HG03432 (cell line): ENCODE measurements at regions not wholly inside any gene's neighbourhood (a gene's known extent, or its start where the extent isn't known, plus 50 kb on each side); places are given as distances from the start of the nearest gene placed in this dataset.
"Not testable (repeated sequence)": the region's sequence is repeated elsewhere in the genome, so short reads cannot be mapped to it uniquely, and the experiment has no call there.

Source experiments
- ATAC-seq: cut with Tn5 transposase; IDR thresholded peaks from one replicate; pipeline ENCODE4 v1.9.1; 2021; ENCODE audit warnings: mild to moderate bottlenecking, moderate library complexity; ENCODE audit not compliant: unreplicated experiment

- ATAC-seq, result no peak
These were observed 438.8 kb downstream of the CHL1 start for GRCh38 chr3:635393-635792.

DNA sequence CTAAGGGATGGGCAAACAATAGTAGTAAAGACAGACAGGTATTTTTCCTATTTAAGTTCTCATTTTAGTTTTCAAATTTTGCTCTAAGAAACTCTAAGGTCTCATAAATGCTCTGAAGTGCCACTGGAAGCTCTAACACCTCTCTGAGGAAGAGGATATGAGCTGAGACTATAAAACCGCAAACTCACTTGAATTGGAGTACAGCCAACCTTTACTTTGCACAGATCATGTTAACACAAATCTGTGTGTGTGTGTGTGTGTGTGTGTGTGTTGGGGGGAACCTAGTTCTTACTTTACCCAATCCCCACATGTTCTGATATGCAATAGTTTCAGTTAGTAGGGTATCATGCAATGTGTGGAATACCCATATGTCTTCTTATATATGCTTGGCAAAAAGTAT is 446.8 kb downstream of the CHL1 start:
- ATAC-seq, result no peak

- ATAC-seq, result no peak
These were observed 437.0 kb upstream of the CNTN6 start for GRCh38 chr3:655824-656223.

DNA sequence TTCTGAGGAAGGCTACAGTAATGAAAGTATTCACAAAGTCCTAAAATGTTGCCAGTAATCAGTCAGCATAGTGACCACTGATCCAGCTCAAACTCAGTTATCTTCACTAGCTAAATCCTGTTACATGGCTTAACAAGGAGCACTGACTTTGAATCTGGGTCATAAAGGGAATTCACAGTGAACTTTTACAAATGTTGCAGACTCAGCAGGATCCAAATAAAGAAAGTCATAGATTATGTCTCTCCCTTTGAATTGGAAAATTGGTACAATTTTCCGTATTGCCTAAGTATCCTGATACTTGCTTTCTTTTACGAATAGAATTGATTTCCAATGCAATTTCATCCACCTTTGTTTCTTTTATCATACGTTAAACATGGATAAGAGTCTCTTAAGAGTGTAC is 431.5 kb upstream of the CNTN6 start:
- ATAC-seq, result no peak

DNA sequence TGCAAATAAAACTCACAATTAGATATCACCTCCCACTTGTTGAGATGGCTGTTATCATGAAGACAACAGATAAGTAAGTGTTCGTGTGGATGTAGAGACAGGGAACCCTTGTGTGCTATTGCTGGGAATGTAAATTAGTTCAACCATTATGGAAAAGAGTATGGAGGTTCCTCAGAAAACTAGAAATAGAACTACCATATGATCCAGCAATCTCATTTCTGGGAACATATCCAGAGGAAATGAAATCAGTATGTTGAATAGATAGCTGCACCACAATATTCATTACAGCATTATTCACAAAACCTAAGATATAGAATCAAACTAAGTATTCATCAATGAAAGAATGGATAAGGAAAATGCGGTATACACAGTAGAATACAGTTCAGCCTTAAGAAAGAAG is 418.7 kb upstream of the CNTN6 start:
- ATAC-seq, result no peak

DNA sequence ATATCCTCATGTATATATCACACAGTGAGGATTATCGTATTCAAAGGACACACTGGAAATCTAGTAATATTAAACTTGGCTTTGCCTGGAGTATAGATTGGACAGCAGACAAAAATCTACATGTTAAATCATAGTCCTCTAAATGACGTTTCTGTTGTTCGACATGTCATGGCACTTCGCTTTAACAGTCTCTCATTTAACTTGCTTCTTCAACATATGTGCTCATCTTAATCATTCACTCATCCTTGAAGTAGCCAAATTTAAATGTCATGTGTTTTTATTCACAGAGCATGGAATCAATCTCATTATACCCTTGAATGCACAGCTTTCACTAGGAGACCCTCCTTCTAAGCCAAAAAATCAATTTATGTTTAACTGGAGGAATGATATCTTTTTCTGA is 417.0 kb upstream of the CNTN6 start:
- ATAC-seq, result no peak

- ATAC-seq, result no peak
These were observed 409.1 kb upstream of the CNTN6 start for GRCh38 chr3:683770-684169.

GRCh38 chr3:690770-691169 is 402.1 kb upstream of the CNTN6 start:
- ATAC-seq, result no peak

GRCh38 chr3:700514-700913 is 392.3 kb upstream of the CNTN6 start:
- no peak for ATAC-seq

- ATAC-seq, result no peak
These were observed 385.8 kb upstream of the CNTN6 start for GRCh38 chr3:707041-707440.

DNA sequence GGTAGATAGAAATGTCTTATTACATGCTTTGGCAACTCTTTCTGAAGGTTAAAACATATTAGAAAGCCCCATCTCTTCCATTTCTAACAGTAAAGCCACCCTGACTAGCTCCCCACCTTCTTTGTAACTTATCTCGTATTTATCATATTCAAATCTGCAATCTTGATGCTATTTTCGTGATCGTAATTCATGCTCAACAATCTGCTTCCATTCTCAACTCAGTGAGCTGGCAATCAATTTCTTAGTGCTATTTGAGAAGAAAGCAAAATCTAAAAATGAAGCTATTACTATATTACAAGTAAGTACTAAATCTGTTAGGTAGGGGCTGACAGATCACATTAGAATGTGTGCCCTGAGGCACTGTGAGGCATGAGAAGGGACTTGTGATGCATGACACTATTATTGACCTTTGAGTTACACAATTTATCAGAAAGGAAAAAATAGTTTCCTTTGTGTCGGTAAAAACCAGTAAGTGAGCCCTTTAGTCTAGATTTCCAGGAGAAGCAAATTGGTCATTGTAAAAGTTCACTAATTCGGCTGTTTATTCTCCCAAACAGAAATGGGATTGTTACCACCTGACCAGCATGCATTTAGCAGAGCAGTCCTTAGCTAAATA is 379.7 kb upstream of the CNTN6 start:
- no peak for ATAC-seq

DNA sequence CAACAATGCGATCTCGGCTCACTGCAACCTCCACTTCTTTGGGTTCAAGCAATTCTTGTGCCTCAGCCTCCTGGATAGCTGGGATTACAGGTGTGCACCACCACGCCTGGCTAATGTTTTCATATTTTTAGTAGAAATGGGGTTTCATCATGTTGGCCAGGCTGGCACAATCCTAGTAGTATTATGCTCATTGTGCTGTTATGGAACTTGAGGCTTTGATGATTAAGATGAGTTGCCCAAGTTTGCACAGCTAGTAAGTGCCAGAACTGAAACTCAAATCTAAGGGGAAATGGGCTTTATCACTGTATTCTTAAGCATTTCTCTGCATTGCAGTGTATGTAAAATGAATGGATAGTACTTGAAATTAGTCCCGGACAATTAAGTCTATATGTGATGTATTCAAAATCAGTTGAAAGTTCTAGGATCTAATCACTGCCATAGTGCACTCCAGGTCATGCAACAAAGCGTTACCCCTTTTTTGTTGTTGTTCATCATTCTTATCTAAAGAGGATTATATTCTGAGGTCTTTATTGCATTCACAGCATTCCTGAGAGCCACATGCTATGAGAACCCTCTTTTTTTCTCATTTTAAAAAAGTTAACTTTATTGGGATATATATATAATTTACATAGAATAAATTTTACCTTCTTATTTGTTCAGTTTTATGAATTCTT is 378.7 kb upstream of the CNTN6 start:
- no peak for ATAC-seq

GRCh38 chr3:721086-721485 is 371.7 kb upstream of the CNTN6 start:
- no peak for ATAC-seq

GRCh38 chr3:732326-732928 is 360.4 kb upstream of the CNTN6 start:
- no peak for ATAC-seq

- ATAC-seq, result no peak
These were observed 359.5 kb upstream of the CNTN6 start for GRCh38 chr3:733313-733712.

GRCh38 chr3:757711-758110 is 335.1 kb upstream of the CNTN6 start:
- ATAC-seq, result no peak

- no peak for ATAC-seq
These were observed 333.7 kb upstream of the CNTN6 start for GRCh38 chr3:759106-759505.

DNA sequence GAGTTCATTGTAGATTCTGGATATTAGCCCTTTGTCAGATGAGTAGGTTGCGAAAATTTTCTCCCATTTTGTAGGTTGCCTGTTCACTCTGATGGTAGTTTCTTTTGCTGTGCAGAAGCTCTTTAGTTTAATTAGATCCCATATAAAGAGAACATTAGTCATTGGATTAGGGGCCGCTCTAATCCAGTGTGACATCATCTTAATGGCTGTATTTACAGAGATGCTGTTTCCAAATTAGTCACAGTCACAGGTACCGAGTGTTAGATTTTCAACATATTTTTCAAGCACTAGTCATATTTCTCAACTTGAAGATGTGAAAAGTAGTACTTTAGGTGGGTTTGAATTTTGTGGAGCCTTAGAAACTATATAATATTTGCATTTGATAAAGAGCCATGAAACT is 319.4 kb upstream of the CNTN6 start:
- ATAC-seq, result not testable (repeated sequence)

DNA sequence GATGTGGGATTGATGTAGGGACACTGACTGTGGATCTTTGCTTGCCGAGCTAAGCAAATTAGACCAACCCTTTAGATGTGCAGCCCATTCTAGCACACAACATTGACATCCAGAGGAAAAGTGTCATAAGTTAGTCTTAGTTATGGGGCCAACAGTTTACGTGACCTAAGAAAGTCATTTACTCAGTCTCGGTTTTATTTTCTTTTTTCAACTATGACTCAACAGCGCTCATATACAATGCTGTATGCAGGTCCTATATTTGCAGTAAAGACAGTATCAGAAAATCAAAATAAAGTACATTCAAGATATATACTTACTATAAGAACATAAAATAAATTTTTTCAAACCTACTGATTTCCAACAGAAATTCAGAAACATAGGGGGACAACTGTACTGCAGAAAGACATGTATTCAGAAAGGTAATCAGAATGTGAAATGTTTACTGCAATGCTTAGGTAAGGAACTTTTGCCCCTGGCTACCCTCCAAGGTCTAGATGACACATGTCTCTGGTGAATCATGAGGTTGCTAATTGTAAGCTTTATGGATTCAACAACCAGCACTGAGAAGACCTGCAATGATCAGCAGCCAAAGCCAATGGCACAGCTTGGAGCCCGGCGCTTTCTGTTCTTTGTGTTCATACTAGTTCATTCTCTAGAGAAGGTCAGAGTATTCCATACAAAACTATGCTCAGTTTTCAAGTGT is 317.5 kb upstream of the CNTN6 start:
- ATAC-seq, result peak; percentile 69

- ATAC-seq, result no peak
These were observed 312.3 kb upstream of the CNTN6 start for GRCh38 chr3:780505-780904.

GRCh38 chr3:791442-791841 is 301.4 kb upstream of the CNTN6 start:
- ATAC-seq, result no peak

DNA sequence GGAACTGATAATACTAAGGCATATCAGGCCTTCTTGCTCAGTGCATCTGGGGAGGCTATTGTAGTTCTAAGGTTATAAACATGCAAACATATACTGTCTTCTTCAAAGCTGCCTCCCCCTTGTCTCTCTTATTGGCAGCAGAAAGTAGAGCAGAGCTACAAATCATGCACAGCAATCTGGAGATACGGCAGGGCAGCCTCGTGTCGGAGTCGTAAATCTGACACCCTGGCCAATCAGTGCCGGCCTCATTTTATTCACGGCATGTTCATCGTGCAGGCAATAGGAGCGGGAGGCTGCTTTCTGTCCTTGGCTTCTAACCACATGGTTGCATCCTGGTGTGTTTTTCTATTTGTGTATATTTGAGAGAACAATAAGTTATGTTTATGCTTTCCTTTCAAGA is 300.2 kb upstream of the CNTN6 start:
- no peak for ATAC-seq
